A673 (cell line): ENCODE measurements at regions not wholly inside any gene's neighbourhood (a gene's known extent, or its start where the extent isn't known, plus 50 kb on each side); places are given as distances from the start of the nearest gene placed in this dataset.

Experiments
- EZH2 ChIP-seq: fragments of 200-600 bp; sonication (generic); IDR thresholded peaks from 2 replicates; pipeline ENCODE4 v1.6.1; 2017; ENCODE audit warnings: borderline replicate concordance, low read depth, mild to moderate bottlenecking, mixed read lengths, antibody characterized with exemption, low read length; ENCODE audit not compliant: poor library complexity, severe bottlenecking
- TF ChIP-seq, protein P1 (sequence below): fragments of 300-800, 200-600 bp; sonication (generic); conservative IDR thresholded peaks from 2 replicates; pipeline ENCODE4 v1.5.1; 2017; ENCODE audit warnings: low read depth, mild to moderate bottlenecking, antibody characterized with exemption, low read length, moderate library complexity, mixed read lengths

DNA sequence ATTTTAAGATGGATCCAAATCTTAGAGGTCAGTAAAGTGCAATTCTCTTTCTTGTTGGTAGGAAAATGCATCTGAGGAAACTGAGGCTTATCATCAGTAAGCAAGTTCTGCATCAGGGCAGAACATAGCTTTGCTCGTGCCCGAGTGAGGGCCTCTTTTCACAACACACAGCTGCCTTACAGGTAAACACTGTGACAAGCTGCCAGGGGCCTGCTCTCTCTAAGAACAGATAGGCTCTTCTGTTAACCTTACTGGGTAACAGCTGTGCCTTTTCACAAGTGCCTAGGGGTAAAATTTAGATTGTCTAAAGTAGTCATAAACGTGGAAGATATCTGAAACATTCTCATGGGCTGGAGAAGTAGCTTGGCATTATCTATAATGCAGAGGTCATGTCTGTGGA is 118.1 kb downstream of the C3orf38 start:
- TF ChIP-seq, protein P1, sequence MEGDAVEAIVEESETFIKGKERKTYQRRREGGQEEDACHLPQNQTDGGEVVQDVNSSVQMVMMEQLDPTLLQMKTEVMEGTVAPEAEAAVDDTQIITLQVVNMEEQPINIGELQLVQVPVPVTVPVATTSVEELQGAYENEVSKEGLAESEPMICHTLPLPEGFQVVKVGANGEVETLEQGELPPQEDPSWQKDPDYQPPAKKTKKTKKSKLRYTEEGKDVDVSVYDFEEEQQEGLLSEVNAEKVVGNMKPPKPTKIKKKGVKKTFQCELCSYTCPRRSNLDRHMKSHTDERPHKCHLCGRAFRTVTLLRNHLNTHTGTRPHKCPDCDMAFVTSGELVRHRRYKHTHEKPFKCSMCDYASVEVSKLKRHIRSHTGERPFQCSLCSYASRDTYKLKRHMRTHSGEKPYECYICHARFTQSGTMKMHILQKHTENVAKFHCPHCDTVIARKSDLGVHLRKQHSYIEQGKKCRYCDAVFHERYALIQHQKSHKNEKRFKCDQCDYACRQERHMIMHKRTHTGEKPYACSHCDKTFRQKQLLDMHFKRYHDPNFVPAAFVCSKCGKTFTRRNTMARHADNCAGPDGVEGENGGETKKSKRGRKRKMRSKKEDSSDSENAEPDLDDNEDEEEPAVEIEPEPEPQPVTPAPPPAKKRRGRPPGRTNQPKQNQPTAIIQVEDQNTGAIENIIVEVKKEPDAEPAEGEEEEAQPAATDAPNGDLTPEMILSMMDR = no peak
- TF ChIP-seq EZH2 = no peak
